H9 (cell line): ENCODE measurements at regions not wholly inside any gene's neighbourhood (a gene's known extent, or its start where the extent isn't known, plus 50 kb on each side); places are given as distances from the start of the nearest gene placed in this dataset.

Experiments used
- DNase-seq: peaks from one replicate; pipeline ENCODE4 v3.0.0-alpha.2; 2017
- H2AFZ ChIP-seq: one replicate; pipeline ENCODE4 v1.6.1; 2013; ENCODE audit warnings: mild to moderate bottlenecking, low read length, control low read depth, moderate library complexity
- H2AK5ac ChIP-seq: 2 replicates; pipeline ENCODE4 v1.6.1; 2013; ENCODE audit warnings: low read length, control low read depth, mixed read lengths; ENCODE audit not compliant: insufficient read length
- H2BK120ac ChIP-seq: one replicate; pipeline ENCODE4 v1.6.1; 2013; ENCODE audit warnings: low read depth, mild to moderate bottlenecking, low read length, control low read depth, inconsistent platforms; ENCODE audit not compliant: poor library complexity, severe bottlenecking
- H2BK12ac ChIP-seq: 2 replicates; pipeline ENCODE4 v1.6.1; 2013; ENCODE audit warnings: low read length, control low read depth, mixed read lengths, low read depth; ENCODE audit not compliant: insufficient read length
- H2BK15ac ChIP-seq: 2 replicates; pipeline ENCODE4 v1.6.1; 2013; ENCODE audit warnings: low read depth, low read length, control low read depth
- H2BK20ac ChIP-seq: one replicate; pipeline ENCODE4 v1.6.1; 2013; ENCODE audit warnings: low read depth, mild to moderate bottlenecking, low read length, control low read depth, inconsistent platforms; ENCODE audit not compliant: poor library complexity, severe bottlenecking
- H2BK5ac ChIP-seq: 2 replicates; pipeline ENCODE4 v1.6.1; 2013; ENCODE audit warnings: low read length, control low read depth, mixed read lengths; ENCODE audit not compliant: insufficient read length
- H3K14ac ChIP-seq: 2 replicates; pipeline ENCODE4 v1.6.1; 2013; ENCODE audit warnings: low read length, control low read depth; ENCODE audit not compliant: insufficient read depth
- H3K18ac ChIP-seq: 2 replicates; pipeline ENCODE4 v1.6.1; 2013; ENCODE audit warnings: low read depth, mild to moderate bottlenecking, mixed read lengths, low read length, control low read depth; ENCODE audit not compliant: insufficient read length
- H3K23ac ChIP-seq: 2 replicates; pipeline ENCODE4 v1.6.1; 2013; ENCODE audit warnings: low read length, control low read depth, mixed read lengths, low read depth; ENCODE audit not compliant: insufficient read length
- H3K23me2 ChIP-seq: 2 replicates; pipeline ENCODE4 v1.6.1; 2013; ENCODE audit warnings: low read depth, mild to moderate bottlenecking, mixed read lengths, low read length, control low read depth; ENCODE audit not compliant: insufficient read length, poor library complexity, severe bottlenecking
- H3K27ac ChIP-seq: 2 replicates; pipeline ENCODE4 v1.5.1; 2013; ENCODE audit warnings: low read length, control low read depth, mixed read lengths, low read depth; ENCODE audit not compliant: insufficient read length
- H3K27me3 ChIP-seq: 2 replicates; pipeline ENCODE4 v1.6.1; 2013; ENCODE audit warnings: low read length, control low read depth, inconsistent platforms; ENCODE audit not compliant: insufficient read depth
- H3K4ac ChIP-seq: 2 replicates; pipeline ENCODE4 v1.6.1; 2013; ENCODE audit warnings: low read depth, mild to moderate bottlenecking, control low read depth, inconsistent platforms, low read length, moderate library complexity
- H3K4me1 ChIP-seq: 2 replicates; pipeline ENCODE4 v1.6.1; 2013; ENCODE audit warnings: low read length, control low read depth, inconsistent platforms; ENCODE audit not compliant: insufficient read depth
- H3K4me2 ChIP-seq: 2 replicates; pipeline ENCODE4 v1.6.1; 2013; ENCODE audit warnings: low read length, control low read depth, mixed read lengths; ENCODE audit not compliant: insufficient read length, insufficient read depth
- H3K56ac ChIP-seq: 2 replicates; pipeline ENCODE4 v1.6.1; 2013; ENCODE audit warnings: low read depth, mild to moderate bottlenecking, mixed read lengths, low read length, control low read depth; ENCODE audit not compliant: insufficient read length
- H3K79me1 ChIP-seq: 2 replicates; pipeline ENCODE4 v1.6.1; 2013; ENCODE audit warnings: low read depth, mild to moderate bottlenecking, moderate library complexity, low read length, control low read depth, inconsistent platforms; ENCODE audit not compliant: insufficient read depth, poor library complexity, severe bottlenecking
- H3K79me2 ChIP-seq: 2 replicates; pipeline ENCODE4 v1.6.1; 2013; ENCODE audit warnings: low read length, control low read depth, inconsistent platforms; ENCODE audit not compliant: insufficient read depth
- H3K9ac ChIP-seq: 2 replicates; pipeline ENCODE4 v1.6.1; 2013; ENCODE audit warnings: low read length, control low read depth, mixed read lengths; ENCODE audit not compliant: insufficient read length; ENCODE audit errors: extremely low read depth
- H3K9me3 ChIP-seq: one replicate; pipeline ENCODE4 v1.6.1; 2013; ENCODE audit warnings: low read depth, low read length, inconsistent platforms; ENCODE audit not compliant: control insufficient read depth
- H3T11ph ChIP-seq: one replicate; pipeline ENCODE4 v1.6.1; 2013; ENCODE audit warnings: mild to moderate bottlenecking, low read length, control low read depth, inconsistent platforms
- H4K20me1 ChIP-seq: one replicate; pipeline ENCODE4 v1.6.1; 2013; ENCODE audit not compliant: control insufficient read depth, insufficient read length, insufficient read depth
- H4K5ac ChIP-seq: 2 replicates; pipeline ENCODE4 v1.6.1; 2013; ENCODE audit warnings: low read depth, mild to moderate bottlenecking, mixed read lengths, low read length, control low read depth; ENCODE audit not compliant: insufficient read length
- H4K8ac ChIP-seq: replicated peaks from 2 replicates; pipeline ENCODE4 v1.6.1; 2013; ENCODE audit warnings: low read length, control low read depth, mixed read lengths, low read depth; ENCODE audit not compliant: insufficient read length
- H4K91ac ChIP-seq: 2 replicates; pipeline ENCODE4 v1.6.1; 2013; ENCODE audit warnings: low read depth, mild to moderate bottlenecking, moderate library complexity, mixed read lengths, low read length, control low read depth; ENCODE audit not compliant: insufficient read length
- H3K27ac Mint-ChIP-seq, 3 experiments: 2 replicates in 2 of 3; 3 replicates in 1 of 3; pipeline ENCODE4 v1.8.0; 2020 to 2021; ENCODE audit warnings: mixed read lengths in 3 of 3, mild to moderate bottlenecking in 1 of 3, moderate library complexity in 1 of 3
- H3K27me3 Mint-ChIP-seq: 2 replicates; pipeline ENCODE4 v1.8.0; 2021; ENCODE audit warnings: low read depth, mild to moderate bottlenecking, moderate library complexity, mixed read lengths
- H3K36me3 Mint-ChIP-seq, 3 experiments: 2 replicates in 2 of 3; 3 replicates in 1 of 3; pipeline ENCODE4 v1.8.0; 2020 to 2021; ENCODE audit warnings: low read depth in 3 of 3, mixed read lengths in 3 of 3; ENCODE audit not compliant: insufficient read depth in 1 of 3
- H3K4me1 Mint-ChIP-seq, 2 experiments: 2 replicates each; pipeline ENCODE4 v1.8.0; 2020; ENCODE audit warnings: mixed read lengths in 2 of 2
- H3K4me3 Mint-ChIP-seq, 2 experiments: 2 replicates in 1 of 2; 3 replicates in 1 of 2; pipeline ENCODE4 v1.8.0; 2020 to 2021; ENCODE audit warnings: mild to moderate bottlenecking in 2 of 2, mixed read lengths in 2 of 2, moderate library complexity in 1 of 2
- H3K9me3 Mint-ChIP-seq, 2 experiments: 2 replicates in 1 of 2; 3 replicates in 1 of 2; pipeline ENCODE4 v1.8.0; 2020; ENCODE audit warnings: mild to moderate bottlenecking in 2 of 2, mixed read lengths in 2 of 2, moderate library complexity in 1 of 2
- CTCF ChIP-seq: fragments of 200-600 bp; sonication (generic); conservative IDR thresholded peaks from 3 replicates; pipeline ENCODE4 v1.8.0; 2021; ENCODE audit warnings: antibody characterized with exemption, mild to moderate bottlenecking
- WGBS: extraction: QIAGEN DNeasy Blood & Tissue Kit; methylation state at CpG from one replicate; pipeline ENCODE4 v1.1.7; 2013; ENCODE audit warnings: missing lambda C conversion rate, low lambda C conversion rate, mixed read lengths; ENCODE audit not compliant: insufficient read length; ENCODE audit errors: extremely low coverage; 5-methylcytosine and 5-hydroxymethylcytosine counted together

- Mint-ChIP-seq H3K4me1 (peaks cover 0 to 4% of the 10 kb centered on the region in 2 experiments; a peak in 1 of 4 replicates), H3K36me3 (peaks cover 13 to 30% (median 29%) of the 10 kb centered on the region in 3 experiments; a peak in 6 of 7 replicates), H3K27me3 (no peaks in the 10 kb centered on the region), H3K9me3 (peaks cover 28 to 35% of the 10 kb centered on the region in 2 experiments), H3K27ac (no peak overlapping the region; a peak in 1 of 7 replicates), H3K4me3 (no peak overlapping the region)
- no peak overlapping the region for H3K14ac ChIP-seq
- H3K4me2 ChIP-seq: no peak overlapping the region
- H3K9me3 ChIP-seq: peaks cover 8% of the 10 kb centered on the region
- H3K56ac ChIP-seq: no peak overlapping the region
- H4K5ac ChIP-seq: no peak overlapping the region
- no peak overlapping the region for H2BK12ac ChIP-seq
- no peak overlapping the region for H3K27ac ChIP-seq
- H3K23me2 ChIP-seq: no peaks in the 10 kb centered on the region
- H2AK5ac ChIP-seq: no peak overlapping the region
- no peak overlapping the region for H4K8ac ChIP-seq
- H3K9ac ChIP-seq: no peak overlapping the region
- no peaks in the 10 kb centered on the region for H4K20me1 ChIP-seq
- H3K4me1 ChIP-seq: no peaks in the 10 kb centered on the region
- H4K91ac ChIP-seq: no peak overlapping the region
- H3K27me3 ChIP-seq: no peaks in the 10 kb centered on the region
- no peak overlapping the region for H2BK20ac ChIP-seq
- H3K79me1 ChIP-seq: no peaks in the 10 kb centered on the region
- H2BK120ac ChIP-seq: no peak overlapping the region
- no peak overlapping the region for H3K18ac ChIP-seq
- H2AFZ ChIP-seq: no peak overlapping the region
- WGBS: no CpG with 5 or more reads among the region's 1 CpG
- DNase-seq: no peak
- H2BK5ac ChIP-seq: no peak overlapping the region
- H2BK15ac ChIP-seq: no peak overlapping the region
- no peak overlapping the region for H3K4ac ChIP-seq
- H3K79me2 ChIP-seq: no peaks in the 10 kb centered on the region
- TF ChIP-seq CTCF: no peak
- H3K23ac ChIP-seq: no peak overlapping the region
- no peak overlapping the region for H3T11ph ChIP-seq
Observed at GRCh38 chr12:88790231-88790630, 210.0 kb upstream of the KITLG start.
